ENCODE measurements at regions not wholly inside any gene's neighbourhood (a gene's known extent, or its start where the extent isn't known, plus 50 kb on each side); places are given as distances from the start of the nearest gene placed in this dataset.
A peak's percentile ranks its signal among the peaks of the same experiment; 100 is the strongest.

GRCh38 chr17:71224824-71225575 lies 895.8 kb upstream of the SOX9 start:
- H3K4me2 ChIP-seq (ENCODE audit: low read length), result no peak overlapping the region
- ATAC-seq (no peak), DNase-seq (peak; percentile 18)
- H3K4me3 ChIP-seq (ENCODE audit: low read length), result no peak overlapping the region
- no TSS peak for BruUV-seq (replicated peaks)
- intact Hi-C loops (cut with micrococcal nuclease), result no loop called here
- no peaks in the 10 kb centered on the region for H3F3A ChIP-seq (ENCODE audit: low read length, unreplicated experiment)
- no peak for TF ChIP-seq EZH2 (IDR thresholded peaks at IDR 0.05; ENCODE audit: low read length, unreplicated experiment)
- no peak for TF ChIP-seq EZH2phosphoT487 (IDR thresholded peaks at IDR 0.05; ENCODE audit: borderline replicate concordance, low read length)
- TF ChIP-seq, protein P1, sequence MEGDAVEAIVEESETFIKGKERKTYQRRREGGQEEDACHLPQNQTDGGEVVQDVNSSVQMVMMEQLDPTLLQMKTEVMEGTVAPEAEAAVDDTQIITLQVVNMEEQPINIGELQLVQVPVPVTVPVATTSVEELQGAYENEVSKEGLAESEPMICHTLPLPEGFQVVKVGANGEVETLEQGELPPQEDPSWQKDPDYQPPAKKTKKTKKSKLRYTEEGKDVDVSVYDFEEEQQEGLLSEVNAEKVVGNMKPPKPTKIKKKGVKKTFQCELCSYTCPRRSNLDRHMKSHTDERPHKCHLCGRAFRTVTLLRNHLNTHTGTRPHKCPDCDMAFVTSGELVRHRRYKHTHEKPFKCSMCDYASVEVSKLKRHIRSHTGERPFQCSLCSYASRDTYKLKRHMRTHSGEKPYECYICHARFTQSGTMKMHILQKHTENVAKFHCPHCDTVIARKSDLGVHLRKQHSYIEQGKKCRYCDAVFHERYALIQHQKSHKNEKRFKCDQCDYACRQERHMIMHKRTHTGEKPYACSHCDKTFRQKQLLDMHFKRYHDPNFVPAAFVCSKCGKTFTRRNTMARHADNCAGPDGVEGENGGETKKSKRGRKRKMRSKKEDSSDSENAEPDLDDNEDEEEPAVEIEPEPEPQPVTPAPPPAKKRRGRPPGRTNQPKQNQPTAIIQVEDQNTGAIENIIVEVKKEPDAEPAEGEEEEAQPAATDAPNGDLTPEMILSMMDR (conservative IDR thresholded peaks at IDR 0.05; ENCODE audit: low read depth, low read length), result no peak
- no peaks in the 10 kb centered on the region for H3K36me3 ChIP-seq (ENCODE audit: low read depth, low read length)
- H3K9ac ChIP-seq (ENCODE audit: low read length), result no peak overlapping the region
- H4K20me1 ChIP-seq (ENCODE audit: low read length), result no peaks in the 10 kb centered on the region
- H3K27me3 ChIP-seq (ENCODE audit: low read length), result no peaks in the 10 kb centered on the region
- no peaks in the 10 kb centered on the region for H3K9me3 ChIP-seq (ENCODE audit: low read length)
- POLR2A ChIA-PET (ENCODE audit: unreplicated experiment), result no interaction called here
- H3K79me2 ChIP-seq (ENCODE audit: low read length), result no peaks in the 10 kb centered on the region
- H3K9me2 ChIP-seq (replicated peaks; ENCODE audit: low read length), result 0 out of 2 replicates have a peak, but pooled peaks cover 3% of the 10 kb centered on the region
- H3K4me1 ChIP-seq (ENCODE audit: insufficient read depth, low read length), result no peaks in the 10 kb centered on the region; the same call in 1 of the 2 replicates
- CTCF ChIA-PET, result no interaction called here
- no peak overlapping the region for H2AFZ ChIP-seq (ENCODE audit: low read length)
- no peak overlapping the region for H3K27ac ChIP-seq (ENCODE audit: low read length)

DNA sequence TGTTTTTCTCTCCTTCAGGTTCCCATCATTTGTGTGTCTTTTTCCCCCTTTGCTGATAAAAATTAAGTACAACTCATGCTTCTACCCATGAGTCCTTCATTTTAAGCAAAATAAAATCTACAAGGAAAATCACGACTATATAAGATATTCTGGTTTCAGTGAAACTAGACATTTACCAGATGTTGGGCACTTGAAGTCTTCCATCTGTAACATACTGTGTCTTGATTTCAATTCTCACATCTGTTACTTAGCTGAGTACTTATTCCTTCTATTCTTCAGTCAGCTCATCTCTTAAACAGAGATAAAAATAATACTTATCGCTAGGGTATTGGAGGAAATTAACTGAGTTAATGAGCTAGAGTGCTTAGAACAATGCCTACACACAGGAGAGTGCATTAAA lies 893.0 kb upstream of the SOX9 start:
- no peak overlapping the region for H3K9ac ChIP-seq (ENCODE audit: low read length)
- BruUV-seq (replicated peaks), result no TSS peak
- no peak overlapping the region for H3K4me3 ChIP-seq (ENCODE audit: low read length)
- ChIA-PET POLR2A (ENCODE audit: unreplicated experiment) (no interaction called here), CTCF (no interaction called here)
- H3K9me2 ChIP-seq (replicated peaks; ENCODE audit: low read length), result 0 out of 2 replicates have a peak, but pooled peaks cover 3% of the 10 kb centered on the region
- H2AFZ ChIP-seq (ENCODE audit: low read length), result no peak overlapping the region
- H3K27ac ChIP-seq (ENCODE audit: low read length), result no peak overlapping the region
- H3K36me3 ChIP-seq (ENCODE audit: low read depth, low read length), result no peaks in the 10 kb centered on the region
- no peak overlapping the region for H3K4me2 ChIP-seq (ENCODE audit: low read length)
- no peaks in the 10 kb centered on the region for H3K79me2 ChIP-seq (ENCODE audit: low read length)
- ATAC-seq (no peak), DNase-seq (no peak)
- no peaks in the 10 kb centered on the region; the same call in 1 of the 2 replicates for H3K4me1 ChIP-seq (ENCODE audit: insufficient read depth, low read length)
- no peak for TF ChIP-seq EZH2 (IDR thresholded peaks at IDR 0.05; ENCODE audit: low read length, unreplicated experiment)
- TF ChIP-seq, protein P1 (conservative IDR thresholded peaks at IDR 0.05; ENCODE audit: low read depth, low read length), result no peak
- no peak for TF ChIP-seq EZH2phosphoT487 (IDR thresholded peaks at IDR 0.05; ENCODE audit: borderline replicate concordance, low read length)
- H4K20me1 ChIP-seq (ENCODE audit: low read length), result no peaks in the 10 kb centered on the region
- no peaks in the 10 kb centered on the region for H3F3A ChIP-seq (ENCODE audit: low read length, unreplicated experiment)
- intact Hi-C loops (cut with micrococcal nuclease), result no loop called here
- H3K27me3 ChIP-seq (ENCODE audit: low read length), result no peaks in the 10 kb centered on the region
- H3K9me3 ChIP-seq (ENCODE audit: low read length), result no peaks in the 10 kb centered on the region

DNA sequence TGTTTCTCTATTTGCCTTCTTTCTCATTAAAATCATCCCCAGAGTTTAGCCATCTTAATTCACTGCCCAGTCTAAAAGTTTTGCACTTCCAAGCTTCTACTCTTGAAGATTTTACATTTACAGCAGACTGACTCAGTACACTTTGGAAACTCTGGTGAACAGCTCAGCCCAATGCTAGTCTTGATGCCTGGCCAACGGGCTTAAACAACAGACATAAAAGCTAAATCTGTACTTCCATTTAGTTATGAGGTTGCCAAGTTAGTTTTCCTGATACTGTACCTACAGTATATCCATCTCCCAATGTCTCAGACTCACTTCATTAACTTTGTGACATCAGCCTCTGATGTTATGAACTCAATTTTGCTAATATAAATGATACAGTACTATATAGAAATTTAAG lies 891.8 kb upstream of the SOX9 start:
- H3K4me2 ChIP-seq (ENCODE audit: low read length), result no peak overlapping the region
- H3K9me2 ChIP-seq (replicated peaks; ENCODE audit: low read length), result 0 out of 2 replicates have a peak, but pooled peaks cover 3% of the 10 kb centered on the region
- no peak for ATAC-seq
- TF ChIP-seq, protein P1 (conservative IDR thresholded peaks at IDR 0.05; ENCODE audit: low read depth, low read length), result no peak
- TF ChIP-seq EZH2phosphoT487 (IDR thresholded peaks at IDR 0.05; ENCODE audit: borderline replicate concordance, low read length), result no peak
- no peak for TF ChIP-seq EZH2 (IDR thresholded peaks at IDR 0.05; ENCODE audit: low read length, unreplicated experiment)
- no TSS peak for BruUV-seq (replicated peaks)
- ChIA-PET CTCF (no interaction called here), POLR2A (ENCODE audit: unreplicated experiment) (interaction anchor here (0.5 kb wide), 1 partner anchor 21 kb away, joined by 4 read pairs; no protein-coding TSS in a partner anchor)
- H3K4me1 ChIP-seq (ENCODE audit: insufficient read depth, low read length), result no peaks in the 10 kb centered on the region; the same call in 1 of the 2 replicates
- intact Hi-C loops (cut with micrococcal nuclease), result no loop called here
- H3K9ac ChIP-seq (ENCODE audit: low read length), result no peak overlapping the region
- no peak overlapping the region for H3K4me3 ChIP-seq (ENCODE audit: low read length)
- H4K20me1 ChIP-seq (ENCODE audit: low read length), result no peaks in the 10 kb centered on the region
- no peaks in the 10 kb centered on the region for H3K9me3 ChIP-seq (ENCODE audit: low read length)
- no peaks in the 10 kb centered on the region for H3K36me3 ChIP-seq (ENCODE audit: low read depth, low read length)
- no peaks in the 10 kb centered on the region for H3K27me3 ChIP-seq (ENCODE audit: low read length)
- no peak overlapping the region for H2AFZ ChIP-seq (ENCODE audit: low read length)
- H3K27ac ChIP-seq (ENCODE audit: low read length), result no peak overlapping the region
- DNase-seq, result no peak
- no peaks in the 10 kb centered on the region for H3K79me2 ChIP-seq (ENCODE audit: low read length)
- H3F3A ChIP-seq (ENCODE audit: low read length, unreplicated experiment), result no peaks in the 10 kb centered on the region
